ENCODE measurements at regions not wholly inside any gene's neighbourhood (a gene's known extent, or its start where the extent isn't known, plus 50 kb on each side); places are given as distances from the start of the nearest gene placed in this dataset.

GRCh38 chr6:82781620-82782204 is 283.9 kb downstream of the UBE3D start:
- no peak for TF ChIP-seq CTCF (IDR thresholded peaks at IDR 0.05)
- TF ChIP-seq POLR2AphosphoS5 (IDR thresholded peaks at IDR 0.05) = no peak

Data from suprapubic skin (tissue), 3 donors.